ENCODE measurements at regions not wholly inside any gene's neighbourhood (a gene's known extent, or its start where the extent isn't known, plus 50 kb on each side); places are given as distances from the start of the nearest gene placed in this dataset.

DNA sequence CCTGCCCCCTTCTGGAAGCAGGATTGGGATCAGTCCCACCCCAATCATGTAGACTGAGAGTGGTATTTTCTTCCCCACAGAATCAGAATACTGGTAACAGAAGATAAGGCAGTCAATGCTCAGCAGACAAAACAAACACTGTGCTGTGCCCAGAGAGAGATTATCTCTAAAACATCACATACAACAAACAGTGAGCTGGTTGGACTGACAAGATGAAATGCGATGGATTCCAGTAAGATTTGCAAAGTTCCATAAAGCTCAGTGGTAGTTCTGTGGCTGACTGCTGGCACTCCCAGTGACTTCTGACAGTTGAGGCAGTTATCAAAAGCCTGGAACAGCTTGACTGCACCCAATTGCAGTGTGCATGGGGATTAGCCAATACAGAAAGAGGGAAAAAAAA is 311.5 kb upstream of the MGAT5 start:
- Histone ChIP-seq H3K36me3 (ENCODE audit: insufficient read depth, low read depth, low read length) (no peaks in the 10 kb centered on the region), H3K27ac (ENCODE audit: low read length) (no peak overlapping the region), H3K9me3 (ENCODE audit: insufficient read depth, low read depth, low read length) (no peaks in the 10 kb centered on the region), H3K9ac (ENCODE audit: low read depth, low read length) (no peak overlapping the region), H3K27me3 (ENCODE audit: insufficient read depth, low read length) (no peaks in the 10 kb centered on the region), H3K4me3 (ENCODE audit: low read length) (no peak overlapping the region), H3K4me1 (ENCODE audit: insufficient read depth, low read length) (peaks cover 5% of the 10 kb centered on the region; the same call in 1 of the 2 replicates)

GRCh38 chr2:133943108-133943507 is 310.8 kb upstream of the MGAT5 start:
- Histone ChIP-seq H3K4me1 (ENCODE audit: insufficient read depth, low read length) (peaks cover 5% of the 10 kb centered on the region; the same call in 1 of the 2 replicates), H3K9me3 (ENCODE audit: insufficient read depth, low read depth, low read length) (no peaks in the 10 kb centered on the region), H3K27ac (ENCODE audit: low read length) (no peak overlapping the region), H3K36me3 (ENCODE audit: insufficient read depth, low read depth, low read length) (no peaks in the 10 kb centered on the region), H3K27me3 (ENCODE audit: insufficient read depth, low read length) (no peaks in the 10 kb centered on the region), H3K4me3 (ENCODE audit: low read length) (no peak overlapping the region), H3K9ac (ENCODE audit: low read depth, low read length) (no peak overlapping the region)

- peaks cover 3% of the 10 kb centered on the region; the same call in 1 of the 2 replicates for H3K4me1 ChIP-seq (ENCODE audit: insufficient read depth, low read length)
- H3K27me3 ChIP-seq (ENCODE audit: insufficient read depth, low read length): no peaks in the 10 kb centered on the region
- no peak overlapping the region for H3K27ac ChIP-seq (ENCODE audit: low read length)
- H3K9me3 ChIP-seq (ENCODE audit: insufficient read depth, low read depth, low read length): no peaks in the 10 kb centered on the region
- no peak overlapping the region for H3K9ac ChIP-seq (ENCODE audit: low read depth, low read length)
- H3K4me3 ChIP-seq (ENCODE audit: low read length): no peak overlapping the region
- no peaks in the 10 kb centered on the region for H3K36me3 ChIP-seq (ENCODE audit: insufficient read depth, low read depth, low read length)
Measured at GRCh38 chr2:133945089-133945488, 308.8 kb upstream of the MGAT5 start.

DNA sequence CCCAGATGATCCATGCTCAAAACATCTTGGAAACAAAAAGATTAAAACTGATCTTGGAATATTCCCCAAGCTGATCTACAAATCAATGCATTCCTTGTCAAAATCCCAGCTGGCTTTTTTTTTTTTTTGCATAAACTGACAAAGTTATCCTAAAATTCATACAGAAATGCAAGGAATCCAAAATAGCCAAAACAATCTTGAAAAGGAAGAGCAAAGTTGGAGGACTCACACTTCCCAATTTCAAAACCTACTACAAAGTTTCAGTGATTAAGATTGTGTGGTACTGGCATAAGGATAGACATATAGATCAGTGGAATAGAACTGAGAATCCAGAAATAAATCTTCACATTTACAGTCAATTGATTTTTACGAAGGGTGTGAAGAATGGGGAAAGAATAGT is 306.8 kb upstream of the MGAT5 start:
- Histone ChIP-seq H3K9ac (ENCODE audit: low read depth, low read length) (no peak overlapping the region), H3K36me3 (ENCODE audit: insufficient read depth, low read depth, low read length) (no peaks in the 10 kb centered on the region), H3K9me3 (ENCODE audit: insufficient read depth, low read depth, low read length) (no peaks in the 10 kb centered on the region), H3K27ac (ENCODE audit: low read length) (no peak overlapping the region), H3K27me3 (ENCODE audit: insufficient read depth, low read length) (no peaks in the 10 kb centered on the region), H3K4me3 (ENCODE audit: low read length) (no peak overlapping the region), H3K4me1 (ENCODE audit: insufficient read depth, low read length) (no peaks in the 10 kb centered on the region)

DNA sequence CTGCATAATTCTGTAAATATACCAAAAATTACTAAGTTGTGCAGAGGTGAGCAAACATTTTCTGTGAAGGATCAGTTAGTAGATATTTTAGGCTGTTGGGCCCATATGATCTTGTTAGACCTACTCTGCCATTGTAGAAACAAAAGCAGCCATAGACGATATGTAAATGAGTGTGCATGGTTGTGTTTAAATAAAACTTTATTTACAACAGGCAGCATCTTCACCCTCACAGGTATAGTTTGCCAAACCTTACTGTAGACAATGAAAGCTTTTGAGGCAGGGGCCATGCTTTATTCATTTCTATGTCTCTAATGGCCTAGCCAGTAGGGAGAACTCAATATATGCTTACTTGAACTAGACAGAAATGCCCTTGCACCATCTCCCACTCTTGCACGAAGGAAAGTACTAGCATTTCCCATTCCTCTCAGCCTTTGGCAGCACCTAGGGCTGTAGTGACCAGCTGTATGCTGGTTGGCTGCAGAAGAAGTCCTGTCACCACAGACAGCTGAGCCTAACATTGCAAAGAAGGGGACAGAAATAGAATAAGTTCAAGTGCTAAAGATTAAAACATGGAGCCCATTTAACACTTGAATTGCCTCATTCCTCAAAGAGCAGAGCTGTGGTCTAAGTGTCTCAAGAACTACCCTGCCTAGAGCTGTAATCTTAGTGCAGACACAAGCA is 305.1 kb upstream of the MGAT5 start:
- Histone ChIP-seq H3K27me3 (ENCODE audit: insufficient read depth, low read length) (no peaks in the 10 kb centered on the region), H3K4me3 (ENCODE audit: low read length) (no peak overlapping the region)

DNA sequence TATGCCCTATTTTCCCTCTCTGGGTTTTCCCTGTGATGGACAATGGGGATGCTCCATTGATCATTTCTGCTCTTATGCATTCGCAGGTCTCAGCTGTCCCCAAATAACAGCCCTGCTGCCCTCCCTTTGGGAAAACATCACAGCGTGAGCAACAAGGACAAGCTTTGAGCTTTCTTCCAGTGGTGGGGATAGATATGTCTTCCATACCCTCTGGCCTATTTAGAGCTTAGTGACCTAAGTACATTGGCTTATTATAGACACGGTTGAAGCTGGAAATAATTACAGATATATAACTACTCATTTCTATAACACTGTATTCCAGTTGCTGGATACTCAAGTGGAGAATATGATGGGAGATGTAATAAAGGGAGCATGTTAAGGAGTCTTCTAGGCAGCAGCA is 304.3 kb upstream of the MGAT5 start:
- H3K27ac ChIP-seq (ENCODE audit: low read length): no peak overlapping the region
- H3K36me3 ChIP-seq (ENCODE audit: insufficient read depth, low read depth, low read length): no peaks in the 10 kb centered on the region
- H3K9ac ChIP-seq (ENCODE audit: low read depth, low read length): no peak overlapping the region
- no peaks in the 10 kb centered on the region for H3K9me3 ChIP-seq (ENCODE audit: insufficient read depth, low read depth, low read length)
- no peak overlapping the region for H3K4me3 ChIP-seq (ENCODE audit: low read length)
- H3K4me1 ChIP-seq (ENCODE audit: insufficient read depth, low read length): no peaks in the 10 kb centered on the region
- no peaks in the 10 kb centered on the region for H3K27me3 ChIP-seq (ENCODE audit: insufficient read depth, low read length)

More for the DNA sequence above, 305.1 kb upstream of the MGAT5 start:
- H3K9ac ChIP-seq (ENCODE audit: low read depth, low read length): no peak overlapping the region
- no peaks in the 10 kb centered on the region for H3K4me1 ChIP-seq (ENCODE audit: insufficient read depth, low read length)
- H3K27ac ChIP-seq (ENCODE audit: low read length): no peak overlapping the region
- no peaks in the 10 kb centered on the region for H3K36me3 ChIP-seq (ENCODE audit: insufficient read depth, low read depth, low read length)
- H3K9me3 ChIP-seq (ENCODE audit: insufficient read depth, low read depth, low read length): no peaks in the 10 kb centered on the region

DNA sequence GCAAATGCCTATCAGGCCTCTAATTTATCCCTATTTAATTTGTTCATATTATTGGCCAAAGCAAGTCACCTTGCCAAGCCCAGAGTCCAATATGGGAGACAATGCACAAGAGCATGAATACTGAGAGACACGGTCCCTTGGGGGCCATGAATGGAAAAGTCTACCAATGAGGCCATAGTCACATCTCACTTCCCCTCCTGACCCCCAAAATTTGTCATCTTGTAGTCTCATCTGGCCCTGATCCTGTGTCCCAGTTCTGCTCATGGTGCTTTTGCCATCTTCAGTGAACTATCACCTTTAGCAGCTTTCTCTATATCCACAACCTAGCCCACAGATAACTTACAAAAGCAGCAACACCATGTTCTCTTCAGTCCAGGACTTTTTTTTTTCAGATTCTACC is 302.7 kb upstream of the MGAT5 start:
- Histone ChIP-seq H3K9me3 (ENCODE audit: insufficient read depth, low read depth, low read length) (no peaks in the 10 kb centered on the region), H3K4me3 (ENCODE audit: low read length) (no peak overlapping the region), H3K36me3 (ENCODE audit: insufficient read depth, low read depth, low read length) (no peaks in the 10 kb centered on the region), H3K27me3 (ENCODE audit: insufficient read depth, low read length) (no peaks in the 10 kb centered on the region), H3K9ac (ENCODE audit: low read depth, low read length) (no peak overlapping the region), H3K4me1 (ENCODE audit: insufficient read depth, low read length) (no peaks in the 10 kb centered on the region), H3K27ac (ENCODE audit: low read length) (no peak overlapping the region)

- H3K9ac ChIP-seq (ENCODE audit: low read depth, low read length): no peak overlapping the region
- no peak overlapping the region for H3K4me3 ChIP-seq (ENCODE audit: low read length)
- no peak overlapping the region for H3K27ac ChIP-seq (ENCODE audit: low read length)
- no peaks in the 10 kb centered on the region for H3K36me3 ChIP-seq (ENCODE audit: insufficient read depth, low read depth, low read length)
- no peaks in the 10 kb centered on the region for H3K27me3 ChIP-seq (ENCODE audit: insufficient read depth, low read length)
- H3K9me3 ChIP-seq (ENCODE audit: insufficient read depth, low read depth, low read length): no peaks in the 10 kb centered on the region
- no peaks in the 10 kb centered on the region for H3K4me1 ChIP-seq (ENCODE audit: insufficient read depth, low read length)
Measured at GRCh38 chr2:133952420-133952819, 301.5 kb upstream of the MGAT5 start.

DNA sequence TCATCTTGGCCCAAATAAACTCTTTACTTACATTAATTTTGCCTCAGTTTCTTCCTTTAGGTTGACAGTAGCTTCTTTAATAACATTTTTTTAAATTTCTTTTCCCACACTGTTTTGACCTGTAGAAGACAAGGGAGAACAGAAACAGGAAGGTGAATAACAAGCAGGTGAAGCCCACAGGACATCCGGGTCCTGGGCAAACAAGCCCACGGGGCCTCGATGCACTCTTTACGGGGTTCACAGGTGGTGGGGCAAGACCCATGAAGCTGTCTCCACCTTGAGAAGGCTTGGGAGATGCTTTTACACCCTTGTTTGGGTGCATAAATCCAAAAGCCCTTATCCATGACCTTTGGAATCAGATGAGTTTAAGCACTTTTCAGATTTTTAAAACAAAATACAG is 301.0 kb upstream of the MGAT5 start:
- Histone ChIP-seq H3K4me3 (ENCODE audit: low read length) (no peak overlapping the region), H3K36me3 (ENCODE audit: insufficient read depth, low read depth, low read length) (no peaks in the 10 kb centered on the region), H3K9me3 (ENCODE audit: insufficient read depth, low read depth, low read length) (no peaks in the 10 kb centered on the region), H3K27me3 (ENCODE audit: insufficient read depth, low read length) (no peaks in the 10 kb centered on the region), H3K9ac (ENCODE audit: low read depth, low read length) (no peak overlapping the region), H3K4me1 (ENCODE audit: insufficient read depth, low read length) (no peaks in the 10 kb centered on the region), H3K27ac (ENCODE audit: low read length) (no peak overlapping the region)

GRCh38 chr2:133953524-133953923 is 300.3 kb upstream of the MGAT5 start:
- no peaks in the 10 kb centered on the region for H3K9me3 ChIP-seq (ENCODE audit: insufficient read depth, low read depth, low read length)
- no peak overlapping the region for H3K9ac ChIP-seq (ENCODE audit: low read depth, low read length)
- H3K27ac ChIP-seq (ENCODE audit: low read length): no peak overlapping the region
- no peaks in the 10 kb centered on the region for H3K27me3 ChIP-seq (ENCODE audit: insufficient read depth, low read length)
- no peaks in the 10 kb centered on the region for H3K36me3 ChIP-seq (ENCODE audit: insufficient read depth, low read depth, low read length)
- no peak overlapping the region for H3K4me3 ChIP-seq (ENCODE audit: low read length)
- no peaks in the 10 kb centered on the region for H3K4me1 ChIP-seq (ENCODE audit: insufficient read depth, low read length)

DNA sequence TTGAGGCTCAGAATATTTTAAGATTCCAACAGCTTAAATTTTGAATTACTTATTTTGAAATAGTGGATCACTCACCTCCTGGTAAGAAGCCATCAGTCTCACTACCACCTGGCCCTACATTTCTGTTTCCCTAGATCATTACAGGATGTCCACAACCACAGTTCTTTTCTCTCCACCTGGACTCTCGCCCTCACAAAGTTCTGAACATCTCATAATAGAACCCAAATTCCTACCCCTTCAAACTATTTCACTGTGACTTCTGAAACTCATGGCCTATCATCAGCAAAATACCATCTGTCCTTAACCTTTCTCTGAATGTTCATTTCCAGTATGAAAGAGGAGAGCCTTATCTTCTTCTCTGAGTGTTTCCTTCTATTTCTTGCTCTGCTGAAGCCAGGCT is 299.2 kb upstream of the MGAT5 start:
- no peak overlapping the region for H3K4me3 ChIP-seq (ENCODE audit: low read length)
- H3K36me3 ChIP-seq (ENCODE audit: insufficient read depth, low read depth, low read length): no peaks in the 10 kb centered on the region
- no peak overlapping the region for H3K9ac ChIP-seq (ENCODE audit: low read depth, low read length)
- no peaks in the 10 kb centered on the region for H3K4me1 ChIP-seq (ENCODE audit: insufficient read depth, low read length)
- H3K27ac ChIP-seq (ENCODE audit: low read length): no peak overlapping the region
- no peaks in the 10 kb centered on the region for H3K27me3 ChIP-seq (ENCODE audit: insufficient read depth, low read length)
- no peaks in the 10 kb centered on the region for H3K9me3 ChIP-seq (ENCODE audit: insufficient read depth, low read depth, low read length)

- no peaks in the 10 kb centered on the region for H3K27me3 ChIP-seq (ENCODE audit: insufficient read depth, low read length)
- H3K9ac ChIP-seq (ENCODE audit: low read depth, low read length): no peak overlapping the region
- H3K27ac ChIP-seq (ENCODE audit: low read length): no peak overlapping the region
- no peaks in the 10 kb centered on the region for H3K9me3 ChIP-seq (ENCODE audit: insufficient read depth, low read depth, low read length)
- H3K4me1 ChIP-seq (ENCODE audit: insufficient read depth, low read length): no peaks in the 10 kb centered on the region
- H3K36me3 ChIP-seq (ENCODE audit: insufficient read depth, low read depth, low read length): no peaks in the 10 kb centered on the region
- no peak overlapping the region for H3K4me3 ChIP-seq (ENCODE audit: low read length)
Measured at GRCh38 chr2:133955169-133955568, 298.7 kb upstream of the MGAT5 start.
